H1 (cell line): ENCODE measurements at regions not wholly inside any gene's neighbourhood (a gene's known extent, or its start where the extent isn't known, plus 50 kb on each side); places are given as distances from the start of the nearest gene placed in this dataset.

Source experiments
- BCL11A ChIP-seq, 2 experiments: IDR thresholded peaks; one replicate each; pipeline ENCODE4 v1.6.1; 2011; ENCODE audit warnings: low read depth in 2 of 2, low read length in 2 of 2, mild to moderate bottlenecking in 2 of 2
- HDAC6 ChIP-seq: IDR thresholded peaks from one replicate; pipeline ENCODE4 v1.7.1; 2012; ENCODE audit warnings: low read depth, mild to moderate bottlenecking, inconsistent platforms, low read length, moderate library complexity
- JUND ChIP-seq: IDR thresholded peaks from 2 replicates; pipeline ENCODE4 v1.6.1; 2011; ENCODE audit warnings: mild to moderate bottlenecking, improper control_type of control experiment, low read length
- KDM4A ChIP-seq: IDR thresholded peaks from one replicate; pipeline ENCODE4 v1.7.1; 2012; ENCODE audit warnings: low read depth, mild to moderate bottlenecking, moderate library complexity, low read length, inconsistent platforms; ENCODE audit not compliant: severe bottlenecking
- RXRA ChIP-seq: IDR thresholded peaks from 2 replicates; pipeline ENCODE4 v1.6.1; 2011; ENCODE audit warnings: low read depth, mild to moderate bottlenecking, low read length, moderate library complexity; ENCODE audit not compliant: insufficient read depth
- TAF1 ChIP-seq: IDR thresholded peaks from 2 replicates; pipeline ENCODE4 v1.6.1; 2011; ENCODE audit warnings: mild to moderate bottlenecking, low read depth, low read length

DNA sequence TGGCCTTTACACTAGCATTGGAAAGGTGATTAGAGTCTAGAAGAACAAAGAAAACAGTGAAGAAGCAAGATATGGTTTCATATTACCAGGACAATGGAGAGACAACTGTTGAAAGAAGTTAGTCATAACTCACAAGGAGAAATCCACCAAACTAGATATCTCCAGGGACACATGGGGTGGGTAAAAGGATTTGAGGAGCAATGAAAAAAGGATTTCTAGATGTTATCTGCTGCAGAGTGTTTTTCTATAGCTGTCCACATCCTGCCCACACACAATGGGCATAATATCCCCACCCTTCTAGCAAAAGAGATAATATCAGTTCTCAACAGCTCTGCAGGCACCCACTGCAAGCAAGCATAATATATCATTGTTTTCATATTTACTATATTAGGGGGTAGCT lies 303.1 kb downstream of the HAO1 start (continued):
- no peak for TF ChIP-seq BCL11A (IDR thresholded peaks at IDR 0.05; ENCODE audit: low read depth in 2 of 2, low read length in 2 of 2)
- no peak for TF ChIP-seq TAF1
- TF ChIP-seq HDAC6 = no peak
- no peak for TF ChIP-seq RXRA
- no peak for TF ChIP-seq KDM4A
- no peak for TF ChIP-seq JUND
